Naive thymus-derived CD4-positive, alpha-beta T cell (primary cell): ENCODE measurements at regions not wholly inside any gene's neighbourhood (a gene's known extent, or its start where the extent isn't known, plus 50 kb on each side); places are given as distances from the start of the nearest gene placed in this dataset.

Source experiments
- ATAC-seq: fragments of 150-1000 bp; cut with Tn5 transposase; 2 replicates; pipeline ENCODE4 v1.10.0; 2021; ENCODE audit warnings: mild to moderate bottlenecking, moderate library complexity
- CTCF ChIA-PET: fragments of 350-600 bp; sonication (Branson Sonifier 250); formaldehyde crosslinking; loops from one replicate; lab custom pipeline; 2021; ENCODE audit warnings: antibody characterized with exemption; lab: Charles Lee
- POLR2A ChIA-PET: fragments of 350-600 bp; sonication (Branson Sonifier 250); formaldehyde crosslinking; loops from one replicate; lab custom pipeline; 2021; ENCODE audit warnings: antibody characterized with exemption, inconsistent platforms; lab: Charles Lee
- DNase-seq, 9 donors: peaks; one replicate each; pipeline versions ENCODE4 v3.0.0 to v3.0.0-alpha.2; 2020 to 2022; ENCODE audit warnings: mixed read lengths in 1 of 9
- H3K27ac ChIP-seq: one replicate; pipeline ENCODE4 v1.7.0; 2013; ENCODE audit warnings: mild to moderate bottlenecking, low read depth, low read length, moderate library complexity
- H3K27me3 ChIP-seq, 2 donors: one replicate each; pipeline ENCODE4 v1.7.0; 2013; ENCODE audit warnings: low read length in 2 of 2, mild to moderate bottlenecking in 2 of 2, moderate library complexity in 2 of 2; ENCODE audit not compliant: control insufficient read depth in 2 of 2, insufficient read depth in 2 of 2
- H3K36me3 ChIP-seq, 3 experiments: 1 replicate in 2 of 3; 2 replicates in 1 of 3; pipeline ENCODE4 v1.7.0; 2013; ENCODE audit warnings: low read length in 3 of 3, mild to moderate bottlenecking in 3 of 3, moderate library complexity in 1 of 3; ENCODE audit not compliant: insufficient read depth in 3 of 3, control insufficient read depth in 2 of 3
- H3K4me1 ChIP-seq, 2 donors: one replicate each; pipeline ENCODE4 v1.7.0; 2013; ENCODE audit warnings: low read length in 2 of 2, mild to moderate bottlenecking in 2 of 2, moderate library complexity in 1 of 2; ENCODE audit not compliant: control insufficient read depth in 2 of 2, insufficient read depth in 2 of 2
- H3K4me3 ChIP-seq: 2 replicates; pipeline ENCODE4 v1.7.0; 2013; ENCODE audit warnings: mild to moderate bottlenecking, low read length
- H3K9me3 ChIP-seq, 3 experiments: 1 replicate in 2 of 3; 2 replicates in 1 of 3; pipeline ENCODE4 v1.7.0; 2013; ENCODE audit warnings: low read length in 3 of 3; ENCODE audit not compliant: control insufficient read depth in 2 of 3
- H3K27ac Mint-ChIP-seq, 9 donors: one replicate each; pipeline ENCODE4 v1.8.0; 2020 to 2022; ENCODE audit warnings: mixed read lengths in 9 of 9, mild to moderate bottlenecking in 8 of 9, moderate library complexity in 5 of 9, inconsistent platforms in 2 of 9
- H3K27me3 Mint-ChIP-seq, 5 donors: one replicate each; pipeline ENCODE4 v1.8.0; 2021 to 2022; ENCODE audit warnings: mixed read lengths in 5 of 5, mild to moderate bottlenecking in 1 of 5
- H3K36me3 Mint-ChIP-seq, 5 donors: one replicate each; pipeline ENCODE4 v1.8.0; 2020 to 2022; ENCODE audit warnings: mixed read lengths in 5 of 5, mild to moderate bottlenecking in 3 of 5, inconsistent platforms in 1 of 5
- H3K4me1 Mint-ChIP-seq, 7 donors: one replicate each; pipeline ENCODE4 v1.8.0; 2020 to 2022; ENCODE audit warnings: mixed read lengths in 7 of 7, mild to moderate bottlenecking in 3 of 7, inconsistent platforms in 1 of 7
- H3K4me3 Mint-ChIP-seq, 10 donors: one replicate each; pipeline ENCODE4 v1.8.0; 2020 to 2022; ENCODE audit warnings: mild to moderate bottlenecking in 10 of 10, mixed read lengths in 10 of 10, moderate library complexity in 6 of 10, inconsistent platforms in 2 of 10
- H3K9me3 Mint-ChIP-seq, 11 donors: one replicate each; pipeline ENCODE4 v1.8.0; 2020 to 2022; ENCODE audit warnings: mixed read lengths in 11 of 11, mild to moderate bottlenecking in 4 of 11, inconsistent platforms in 1 of 11, moderate library complexity in 1 of 11
- intact Hi-C, 2 donors: fragments of 100-400 bp; cut with micrococcal nuclease; formaldehyde crosslinking; loops; one replicate each; pipeline ENCODE4 v1.15.1; 2023

- Histone ChIP-seq H3K27me3 (no peaks in the 10 kb centered on the region), H3K9me3 (no peaks in the 10 kb centered on the region), H3K36me3 (no peaks in the 10 kb centered on the region), H3K4me1 (no peaks in the 10 kb centered on the region), H3K4me3 (no peak overlapping the region), H3K27ac (no peak overlapping the region)
- Mint-ChIP-seq H3K4me3 (no peak overlapping the region), H3K27ac (no peak overlapping the region), H3K27me3 (peaks cover 0 to 21% (median 16%) of the 10 kb centered on the region in 5 donors), H3K36me3 (no peaks in the 10 kb centered on the region), H3K4me1 (no peaks in the 10 kb centered on the region), H3K9me3 (peaks cover 0 to 8% (median 2%) of the 10 kb centered on the region in 11 donors)
- ChIA-PET POLR2A (no interaction called here), CTCF (no interaction called here)
- intact Hi-C loops, result no loop called here
- ATAC-seq (no peak), DNase-seq (no peak)
Measured at GRCh38 chr15:96106181-96106580, 224.3 kb upstream of the NR2F2 start.

GRCh38 chr15:96106628-96107027 is 223.9 kb upstream of the NR2F2 start:
- no peak overlapping the region for H3K27ac Mint-ChIP-seq
- no peaks in the 10 kb centered on the region for H3K36me3 Mint-ChIP-seq
- H3K4me3 Mint-ChIP-seq, result no peak overlapping the region
- peaks cover 0 to 8% (median 2%) of the 10 kb centered on the region in 11 donors for H3K9me3 Mint-ChIP-seq
- intact Hi-C loops, result no loop called here
- no peak for ATAC-seq
- H3K4me3 ChIP-seq, result no peak overlapping the region
- DNase-seq, result no peak
- H3K27ac ChIP-seq, result no peak overlapping the region
- no peaks in the 10 kb centered on the region for H3K27me3 ChIP-seq
- ChIA-PET POLR2A (no interaction called here), CTCF (no interaction called here)
- H3K27me3 Mint-ChIP-seq, result peaks cover 0 to 22% (median 14%) of the 10 kb centered on the region in 5 donors
- no peaks in the 10 kb centered on the region for H3K4me1 Mint-ChIP-seq
- no peaks in the 10 kb centered on the region for H3K9me3 ChIP-seq
- H3K36me3 ChIP-seq, result no peaks in the 10 kb centered on the region
- H3K4me1 ChIP-seq, result no peaks in the 10 kb centered on the region

- ChIA-PET CTCF (no interaction called here), POLR2A (no interaction called here)
- H3K36me3 ChIP-seq, result no peaks in the 10 kb centered on the region
- no peak overlapping the region for H3K27ac ChIP-seq
- H3K9me3 ChIP-seq, result no peaks in the 10 kb centered on the region
- ATAC-seq, result no peak
- H3K4me3 Mint-ChIP-seq, result no peak overlapping the region
- intact Hi-C loops, result no loop called here
- no peaks in the 10 kb centered on the region for H3K27me3 ChIP-seq
- no peaks in the 10 kb centered on the region for H3K4me1 Mint-ChIP-seq
- H3K36me3 Mint-ChIP-seq, result no peaks in the 10 kb centered on the region
- H3K27me3 Mint-ChIP-seq, result peaks cover 0 to 30% (median 15%) of the 10 kb centered on the region in 5 donors
- no peak overlapping the region for H3K27ac Mint-ChIP-seq
- no peaks in the 10 kb centered on the region for H3K4me1 ChIP-seq
- no peak for DNase-seq
- H3K9me3 Mint-ChIP-seq, result peaks cover 0 to 8% (median under 1%) of the 10 kb centered on the region in 11 donors
- no peak overlapping the region for H3K4me3 ChIP-seq
Measured at GRCh38 chr15:96107916-96108315, 222.6 kb upstream of the NR2F2 start.

GRCh38 chr15:96108405-96108804 is 222.1 kb upstream of the NR2F2 start:
- DNase-seq, result no peak
- Mint-ChIP-seq H3K4me1 (no peaks in the 10 kb centered on the region), H3K4me3 (no peak overlapping the region), H3K9me3 (peaks cover 0 to 8% (median 0%) of the 10 kb centered on the region in 11 donors), H3K27ac (no peak overlapping the region), H3K27me3 (peaks cover 0 to 31% (median 15%) of the 10 kb centered on the region in 5 donors), H3K36me3 (no peaks in the 10 kb centered on the region)
- ATAC-seq, result no peak
- Histone ChIP-seq H3K27me3 (no peaks in the 10 kb centered on the region), H3K4me1 (no peaks in the 10 kb centered on the region), H3K9me3 (no peaks in the 10 kb centered on the region), H3K27ac (no peak overlapping the region), H3K4me3 (no peak overlapping the region), H3K36me3 (no peaks in the 10 kb centered on the region)
- CTCF ChIA-PET, result no interaction called here
- intact Hi-C loops, result no loop called here
- POLR2A ChIA-PET, result no interaction called here

- no peak for ATAC-seq
Measured at GRCh38 chr15:96109820-96110219, 220.7 kb upstream of the NR2F2 start.

GRCh38 chr15:96112018-96112417 is 218.5 kb upstream of the NR2F2 start:
- H3K4me3 Mint-ChIP-seq, result no peak overlapping the region
- Histone ChIP-seq H3K4me3 (no peak overlapping the region), H3K27ac (no peak overlapping the region), H3K36me3 (no peaks in the 10 kb centered on the region), H3K4me1 (no peaks in the 10 kb centered on the region), H3K27me3 (peaks cover 0 to 3% of the 10 kb centered on the region in 2 donors), H3K9me3 (no peaks in the 10 kb centered on the region)
- no peak overlapping the region for H3K27ac Mint-ChIP-seq
- ChIA-PET CTCF (no interaction called here), POLR2A (no interaction called here)
- no peaks in the 10 kb centered on the region for H3K4me1 Mint-ChIP-seq
- H3K27me3 Mint-ChIP-seq, result peaks cover 0 to 38% (median 24%) of the 10 kb centered on the region in 5 donors
- H3K9me3 Mint-ChIP-seq, result peaks cover 0 to 4% (median 0%) of the 10 kb centered on the region in 11 donors
- intact Hi-C loops, result no loop called here
- ATAC-seq (no peak), DNase-seq (no peak)
- H3K36me3 Mint-ChIP-seq, result peaks cover 0 to 4% (median 0%) of the 10 kb centered on the region in 5 donors

More at GRCh38 chr15:96109820-96110219, 220.7 kb upstream of the NR2F2 start:
- Mint-ChIP-seq H3K9me3 (peaks cover 0 to 8% (median 0%) of the 10 kb centered on the region in 11 donors), H3K27me3 (peaks cover 0 to 43% (median 26%) of the 10 kb centered on the region in 5 donors), H3K27ac (no peak overlapping the region), H3K4me3 (no peak overlapping the region), H3K4me1 (no peaks in the 10 kb centered on the region), H3K36me3 (no peaks in the 10 kb centered on the region)
- Histone ChIP-seq H3K4me1 (no peaks in the 10 kb centered on the region), H3K36me3 (no peaks in the 10 kb centered on the region), H3K4me3 (no peak overlapping the region), H3K27me3 (peaks cover 0 to 3% of the 10 kb centered on the region in 2 donors), H3K27ac (no peak overlapping the region), H3K9me3 (no peaks in the 10 kb centered on the region)
- intact Hi-C loops, result no loop called here
- DNase-seq, result no peak
- CTCF ChIA-PET, result no interaction called here
- POLR2A ChIA-PET, result no interaction called here

- Histone ChIP-seq H3K27ac (no peak overlapping the region), H3K27me3 (peaks cover 0 to 3% of the 10 kb centered on the region in 2 donors), H3K4me3 (no peak overlapping the region), H3K36me3 (no peaks in the 10 kb centered on the region), H3K9me3 (no peaks in the 10 kb centered on the region), H3K4me1 (no peaks in the 10 kb centered on the region)
- Mint-ChIP-seq H3K4me1 (no peaks in the 10 kb centered on the region), H3K36me3 (peaks cover 0 to 4% (median 0%) of the 10 kb centered on the region in 5 donors), H3K27me3 (peaks cover 0 to 38% (median 24%) of the 10 kb centered on the region in 5 donors), H3K27ac (no peak overlapping the region), H3K9me3 (peaks cover 0 to 4% (median 0%) of the 10 kb centered on the region in 11 donors), H3K4me3 (no peak overlapping the region)
- ATAC-seq (no peak), DNase-seq (no peak)
- POLR2A ChIA-PET, result no interaction called here
- intact Hi-C loops, result no loop called here
- CTCF ChIA-PET, result interaction anchor here (1.1 kb wide), 1 partner anchor 9 kb away, joined by 4 read pairs; no protein-coding TSS in a partner anchor
Measured at GRCh38 chr15:96115642-96116041, 214.9 kb upstream of the NR2F2 start.
